ENCODE measurements at regions not wholly inside any gene's neighbourhood (a gene's known extent, or its start where the extent isn't known, plus 50 kb on each side); places are given as distances from the start of the nearest gene placed in this dataset.
"Not testable (repeated sequence)": the region's sequence is repeated elsewhere in the genome, so short reads cannot be mapped to it uniquely, and the experiment has no call there.

- intact Hi-C loops (cut with micrococcal nuclease); H3K9me3 Mint-ChIP-seq; DNase-seq (ENCODE audit: low spot score); H3K4me3 Mint-ChIP-seq (ENCODE audit: low read depth); H3K4me1 Mint-ChIP-seq (ENCODE audit: low read depth); H3K36me3 Mint-ChIP-seq (ENCODE audit: low read depth); H3K27me3 Mint-ChIP-seq (ENCODE audit: low read depth); H3K27ac Mint-ChIP-seq: not testable (repeated sequence)
Measured at GRCh38 chr1:83134322-83135014, 864.5 kb downstream of the TTLL7 start.

GRCh38 chr1:83131692-83131955 lies 867.3 kb downstream of the TTLL7 start:
- DNase-seq (ENCODE audit: low spot score), result no peak
- Mint-ChIP-seq H3K27me3 (ENCODE audit: low read depth) (no peaks in the 10 kb centered on the region), H3K4me1 (ENCODE audit: low read depth) (no peaks in the 10 kb centered on the region), H3K4me3 (ENCODE audit: low read depth) (no peak overlapping the region), H3K36me3 (ENCODE audit: low read depth) (no peaks in the 10 kb centered on the region), H3K9me3 (no peaks in the 10 kb centered on the region), H3K27ac (no peak overlapping the region)
- intact Hi-C loops (cut with micrococcal nuclease), result no loop called here

GRCh38 chr1:83130886-83131691 lies 867.8 kb downstream of the TTLL7 start:
- H3K27ac Mint-ChIP-seq, result no peak overlapping the region
- no peak for DNase-seq (ENCODE audit: low spot score)
- H3K36me3 Mint-ChIP-seq (ENCODE audit: low read depth), result no peaks in the 10 kb centered on the region
- no peak overlapping the region for H3K4me3 Mint-ChIP-seq (ENCODE audit: low read depth)
- H3K4me1 Mint-ChIP-seq (ENCODE audit: low read depth), result no peaks in the 10 kb centered on the region
- no peaks in the 10 kb centered on the region for H3K27me3 Mint-ChIP-seq (ENCODE audit: low read depth)
- intact Hi-C loops (cut with micrococcal nuclease), result no loop called here
- H3K9me3 Mint-ChIP-seq, result no peaks in the 10 kb centered on the region

- H3K36me3 Mint-ChIP-seq (ENCODE audit: low read depth), result no peaks in the 10 kb centered on the region
- H3K27me3 Mint-ChIP-seq (ENCODE audit: low read depth), result no peaks in the 10 kb centered on the region
- no peak overlapping the region for H3K27ac Mint-ChIP-seq
- DNase-seq (ENCODE audit: low spot score), result no peak
- H3K4me1 Mint-ChIP-seq (ENCODE audit: low read depth), result no peaks in the 10 kb centered on the region
- no peaks in the 10 kb centered on the region for H3K9me3 Mint-ChIP-seq
- H3K4me3 Mint-ChIP-seq (ENCODE audit: low read depth), result no peak overlapping the region
- intact Hi-C loops (cut with micrococcal nuclease), result no loop called here
Measured at GRCh38 chr1:83129107-83129506, 869.8 kb downstream of the TTLL7 start.

GRCh38 chr1:83125456-83125855 lies 873.5 kb downstream of the TTLL7 start:
- Mint-ChIP-seq H3K27ac (no peak overlapping the region), H3K4me1 (ENCODE audit: low read depth) (no peaks in the 10 kb centered on the region), H3K4me3 (ENCODE audit: low read depth) (no peak overlapping the region), H3K9me3 (no peaks in the 10 kb centered on the region), H3K36me3 (ENCODE audit: low read depth) (no peaks in the 10 kb centered on the region), H3K27me3 (ENCODE audit: low read depth) (no peaks in the 10 kb centered on the region)
- no peak for DNase-seq (ENCODE audit: low spot score)
- intact Hi-C loops (cut with micrococcal nuclease), result no loop called here

- intact Hi-C loops (cut with micrococcal nuclease), result no loop called here
- Mint-ChIP-seq H3K36me3 (ENCODE audit: low read depth) (no peaks in the 10 kb centered on the region), H3K27ac (no peak overlapping the region), H3K9me3 (no peaks in the 10 kb centered on the region), H3K27me3 (ENCODE audit: low read depth) (no peaks in the 10 kb centered on the region), H3K4me3 (ENCODE audit: low read depth) (no peak overlapping the region), H3K4me1 (ENCODE audit: low read depth) (no peaks in the 10 kb centered on the region)
- no peak for DNase-seq (ENCODE audit: low spot score)
Measured at GRCh38 chr1:83123019-83123418, 875.9 kb downstream of the TTLL7 start.

GRCh38 chr1:83118472-83118871 lies 880.5 kb downstream of the TTLL7 start:
- intact Hi-C loops (cut with micrococcal nuclease), result no loop called here
- H3K27ac Mint-ChIP-seq, result no peak overlapping the region
- no peak overlapping the region for H3K4me3 Mint-ChIP-seq (ENCODE audit: low read depth)
- H3K9me3 Mint-ChIP-seq, result no peaks in the 10 kb centered on the region
- DNase-seq (ENCODE audit: low spot score), result no peak
- no peaks in the 10 kb centered on the region for H3K27me3 Mint-ChIP-seq (ENCODE audit: low read depth)
- no peaks in the 10 kb centered on the region for H3K4me1 Mint-ChIP-seq (ENCODE audit: low read depth)
- no peaks in the 10 kb centered on the region for H3K36me3 Mint-ChIP-seq (ENCODE audit: low read depth)

- H3K36me3 Mint-ChIP-seq (ENCODE audit: low read depth); H3K9me3 Mint-ChIP-seq; H3K4me1 Mint-ChIP-seq (ENCODE audit: low read depth); H3K27ac Mint-ChIP-seq; H3K4me3 Mint-ChIP-seq (ENCODE audit: low read depth); H3K27me3 Mint-ChIP-seq (ENCODE audit: low read depth); intact Hi-C loops (cut with micrococcal nuclease); DNase-seq (ENCODE audit: low spot score): not testable (repeated sequence)
Measured at GRCh38 chr1:83117030-83117429, 881.9 kb downstream of the TTLL7 start.

- Mint-ChIP-seq H3K27me3 (ENCODE audit: low read depth) (no peaks in the 10 kb centered on the region), H3K4me1 (ENCODE audit: low read depth) (no peaks in the 10 kb centered on the region), H3K27ac (no peak overlapping the region), H3K36me3 (ENCODE audit: low read depth) (no peaks in the 10 kb centered on the region), H3K4me3 (ENCODE audit: low read depth) (no peak overlapping the region), H3K9me3 (no peaks in the 10 kb centered on the region)
- no peak for DNase-seq (ENCODE audit: low spot score)
- intact Hi-C loops (cut with micrococcal nuclease), result no loop called here
Measured at GRCh38 chr1:83115785-83116184, 883.1 kb downstream of the TTLL7 start.

- H3K36me3 Mint-ChIP-seq (ENCODE audit: low read depth), result no peaks in the 10 kb centered on the region
- no peaks in the 10 kb centered on the region for H3K27me3 Mint-ChIP-seq (ENCODE audit: low read depth)
- no peak for DNase-seq (ENCODE audit: low spot score)
- no peak overlapping the region for H3K4me3 Mint-ChIP-seq (ENCODE audit: low read depth)
- peaks cover 3% of the 10 kb centered on the region for H3K4me1 Mint-ChIP-seq (ENCODE audit: low read depth)
- no peak overlapping the region for H3K27ac Mint-ChIP-seq
- intact Hi-C loops (cut with micrococcal nuclease), result no loop called here
- no peaks in the 10 kb centered on the region for H3K9me3 Mint-ChIP-seq
Measured at GRCh38 chr1:83114136-83114834, 884.6 kb downstream of the TTLL7 start.

- intact Hi-C loops (cut with micrococcal nuclease), result no loop called here
- no peaks in the 10 kb centered on the region for H3K27me3 Mint-ChIP-seq (ENCODE audit: low read depth)
- DNase-seq (ENCODE audit: low spot score), result no peak
- H3K4me3 Mint-ChIP-seq (ENCODE audit: low read depth), result no peak overlapping the region
- no peak overlapping the region for H3K27ac Mint-ChIP-seq
- H3K4me1 Mint-ChIP-seq (ENCODE audit: low read depth), result peaks cover 3% of the 10 kb centered on the region
- no peaks in the 10 kb centered on the region for H3K9me3 Mint-ChIP-seq
- no peaks in the 10 kb centered on the region for H3K36me3 Mint-ChIP-seq (ENCODE audit: low read depth)
Measured at GRCh38 chr1:83113652-83114051, 885.3 kb downstream of the TTLL7 start.

GRCh38 chr1:83112248-83112885 lies 886.6 kb downstream of the TTLL7 start:
- intact Hi-C loops (cut with micrococcal nuclease), result no loop called here
- H3K4me1 Mint-ChIP-seq (ENCODE audit: low read depth), result peaks cover 3% of the 10 kb centered on the region
- H3K4me3 Mint-ChIP-seq (ENCODE audit: low read depth), result no peak overlapping the region
- no peaks in the 10 kb centered on the region for H3K27me3 Mint-ChIP-seq (ENCODE audit: low read depth)
- H3K9me3 Mint-ChIP-seq, result no peaks in the 10 kb centered on the region
- H3K27ac Mint-ChIP-seq, result no peak overlapping the region
- no peak for DNase-seq (ENCODE audit: low spot score)
- H3K36me3 Mint-ChIP-seq (ENCODE audit: low read depth), result no peaks in the 10 kb centered on the region

GRCh38 chr1:83110156-83110555 lies 888.8 kb downstream of the TTLL7 start:
- no peaks in the 10 kb centered on the region for H3K27me3 Mint-ChIP-seq (ENCODE audit: low read depth)
- intact Hi-C loops (cut with micrococcal nuclease), result no loop called here
- no peak for DNase-seq (ENCODE audit: low spot score)
- no peak overlapping the region for H3K27ac Mint-ChIP-seq
- no peaks in the 10 kb centered on the region for H3K36me3 Mint-ChIP-seq (ENCODE audit: low read depth)
- H3K4me3 Mint-ChIP-seq (ENCODE audit: low read depth), result no peak overlapping the region
- H3K4me1 Mint-ChIP-seq (ENCODE audit: low read depth), result peaks cover 3% of the 10 kb centered on the region
- no peaks in the 10 kb centered on the region for H3K9me3 Mint-ChIP-seq

All from activated T-helper 2 cell treated with anti-CD3 and anti-CD28 coated beads, Interferon-gamma antibody, Interleukin-2, Interleukin-4, amounts not matched to agents 10 μg/mL and 5 μg/mL and 100 μg/mL, durations not matched to agents 14 hours and 24 hours and 36 hours (primary cell).